Gastrocnemius medialis (tissue), 4 donors: ENCODE measurements at regions not wholly inside any gene's neighbourhood (a gene's known extent, or its start where the extent isn't known, plus 50 kb on each side); places are given as distances from the start of the nearest gene placed in this dataset.
"Not testable (repeated sequence)": the region's sequence is repeated elsewhere in the genome, so short reads cannot be mapped to it uniquely, and the experiment has no call there.

Experiments used
- ATAC-seq, 2 donors: fragments of 150-250 bp; one replicate each; pipeline ENCODE4 v1.9.1; 2016
- DNase-seq, 2 donors: peaks; one replicate each; pipeline ENCODE4 v3.0.0-alpha.2; 2019
- H3K27ac ChIP-seq, 4 donors: fragments of 200-600 bp; sonication (generic); 1 replicate in 1 of 4; 2 replicates in 3 of 4; pipeline ENCODE4 v1.5.1; 2016 to 2018; ENCODE audit warnings: mild to moderate bottlenecking in 2 of 4, moderate library complexity in 1 of 4
- H3K27me3 ChIP-seq, 3 donors: fragments of 200-600 bp; sonication (generic) in 2 of 3; 1 replicate in 1 of 3; 2 replicates in 2 of 3; pipeline versions ENCODE4 v1.5.1 to v1.6.0; 2016 to 2019; ENCODE audit warnings: mild to moderate bottlenecking in 1 of 3, moderate library complexity in 1 of 3
- H3K36me3 ChIP-seq, 2 donors: fragments of 200-600 bp; sonication (generic) in 1 of 2; one replicate each; pipeline ENCODE4 v1.5.1; 2017 to 2018
- H3K4me1 ChIP-seq, 2 donors: fragments of 200-600 bp; sonication (generic) in 1 of 2; one replicate each; pipeline ENCODE4 v1.5.1; 2016 to 2017; ENCODE audit warnings: mild to moderate bottlenecking in 2 of 2
- H3K4me3 ChIP-seq, 4 donors: fragments of 200-600 bp; sonication (generic) in 3 of 4; 1 replicate in 1 of 4; 2 replicates in 3 of 4; pipeline ENCODE4 v1.5.1; 2016 to 2019; ENCODE audit warnings: mild to moderate bottlenecking in 2 of 4
- H3K9me3 ChIP-seq, 3 donors: fragments of 200-600 bp; sonication (generic) in 2 of 3; 1 replicate in 1 of 3; 2 replicates in 2 of 3; pipeline ENCODE4 v1.5.1; 2016 to 2019
- CTCF ChIP-seq, 5 experiments: fragments of 450-650 bp in 3 of 5; fragments of 200-600 bp in 2 of 5; sonication (generic) in 2 of 5; IDR thresholded peaks in 4 of 5; conservative IDR thresholded peaks in 1 of 5; 1 replicate in 4 of 5; 2 replicates in 1 of 5; pipeline ENCODE4 v1.5.1; 2016 to 2019; ENCODE audit warnings: antibody characterized with exemption in 5 of 5, mild to moderate bottlenecking in 3 of 5, moderate library complexity in 3 of 5
- POLR2A ChIP-seq, 2 donors: fragments of 450-650 bp; IDR thresholded peaks; one replicate each; pipeline ENCODE4 v1.6.1; 2017; ENCODE audit warnings: antibody characterized with exemption in 2 of 2, mild to moderate bottlenecking in 2 of 2, moderate library complexity in 2 of 2
- in situ Hi-C, 4 donors: fragments of 200-750 bp; cut with MboI; loops; one replicate each; pipeline versions ENCODE4 v1.15.0 to v1.8.0; 2017; ENCODE audit warnings: low sequenced_read_pairs in 4 of 4
- intact Hi-C: fragments of 100-400 bp; cut with DNase I; formaldehyde crosslinking; loops from one replicate; pipeline ENCODE4 v1.15.1; 2023; ENCODE audit warnings: low total_unique reads

GRCh38 chr10:37448161-37448560, 322.8 kb downstream of the ANKRD30A start:
- in situ Hi-C loops (no loop called here), intact Hi-C loops (no loop called here)
- H3K4me1 ChIP-seq, result no peaks in the 10 kb centered on the region
- no peak for ATAC-seq
- DNase-seq, result no peak
- H3K27me3 ChIP-seq, result no peaks in the 10 kb centered on the region
- no peaks in the 10 kb centered on the region for H3K9me3 ChIP-seq
- no peak overlapping the region for H3K4me3 ChIP-seq
- no peak overlapping the region for H3K27ac ChIP-seq
- H3K36me3 ChIP-seq, result no peaks in the 10 kb centered on the region
- TF ChIP-seq POLR2A (IDR thresholded peaks at IDR 0.05) (no peak), CTCF (IDR thresholded peaks at IDR 0.05 in 4 of 5, conservative IDR thresholded peaks at IDR 0.05 in 1 of 5) (no peak)

GRCh38 chr10:37442882-37443281, 317.5 kb downstream of the ANKRD30A start:
- in situ Hi-C loops, result no loop called here
- H3K4me3 ChIP-seq, result no peak overlapping the region
- H3K36me3 ChIP-seq, result no peaks in the 10 kb centered on the region
- intact Hi-C loops, result no loop called here
- TF ChIP-seq CTCF (IDR thresholded peaks at IDR 0.05 in 4 of 5, conservative IDR thresholded peaks at IDR 0.05 in 1 of 5), result no peak
- TF ChIP-seq POLR2A (IDR thresholded peaks at IDR 0.05), result no peak
- no peaks in the 10 kb centered on the region for H3K4me1 ChIP-seq
- no peaks in the 10 kb centered on the region for H3K9me3 ChIP-seq
- H3K27me3 ChIP-seq, result no peaks in the 10 kb centered on the region
- no peak overlapping the region for H3K27ac ChIP-seq
- ATAC-seq (no peak), DNase-seq (no peak)

GRCh38 chr10:37441224-37441623, 315.8 kb downstream of the ANKRD30A start:
- H3K4me3 ChIP-seq, DNase-seq, H3K27ac ChIP-seq, H3K4me1 ChIP-seq, in situ Hi-C loops, intact Hi-C loops, H3K9me3 ChIP-seq, ATAC-seq, H3K36me3 ChIP-seq, H3K27me3 ChIP-seq: not testable (repeated sequence)

- intact Hi-C loops, result no loop called here
- no peaks in the 10 kb centered on the region for H3K9me3 ChIP-seq
- in situ Hi-C loops, result no loop called here
- H3K4me1 ChIP-seq, result no peaks in the 10 kb centered on the region
- no peaks in the 10 kb centered on the region for H3K27me3 ChIP-seq
- no peaks in the 10 kb centered on the region for H3K36me3 ChIP-seq
- ATAC-seq (no peak), DNase-seq (no peak)
- TF ChIP-seq POLR2A (IDR thresholded peaks at IDR 0.05) (no peak), CTCF (IDR thresholded peaks at IDR 0.05 in 4 of 5, conservative IDR thresholded peaks at IDR 0.05 in 1 of 5) (no peak)
- no peak overlapping the region for H3K4me3 ChIP-seq
- no peak overlapping the region for H3K27ac ChIP-seq
Measured at GRCh38 chr10:37439826-37440225, 314.4 kb downstream of the ANKRD30A start.

- Histone ChIP-seq H3K9me3 (no peaks in the 10 kb centered on the region), H3K27me3 (no peaks in the 10 kb centered on the region), H3K4me1 (no peaks in the 10 kb centered on the region), H3K36me3 (no peaks in the 10 kb centered on the region), H3K4me3 (no peak overlapping the region), H3K27ac (no peak overlapping the region)
- no peak for ATAC-seq
- no peak for DNase-seq
- TF ChIP-seq POLR2A (IDR thresholded peaks at IDR 0.05) (no peak), CTCF (IDR thresholded peaks at IDR 0.05 in 4 of 5, conservative IDR thresholded peaks at IDR 0.05 in 1 of 5) (no peak)
- in situ Hi-C loops (no loop called here), intact Hi-C loops (no loop called here)
Measured at GRCh38 chr10:37436357-37436756, 311.0 kb downstream of the ANKRD30A start.
